HG02852 (cell line): ENCODE measurements at regions not wholly inside any gene's neighbourhood (a gene's known extent, or its start where the extent isn't known, plus 50 kb on each side); places are given as distances from the start of the nearest gene placed in this dataset.
"Not testable (repeated sequence)": the region's sequence is repeated elsewhere in the genome, so short reads cannot be mapped to it uniquely, and the experiment has no call there.

Experiments
- ATAC-seq: cut with Tn5 transposase; IDR thresholded peaks from one replicate; pipeline ENCODE4 v1.9.1; 2021; ENCODE audit warnings: mild to moderate bottlenecking, moderate library complexity; ENCODE audit not compliant: unreplicated experiment

GRCh38 chr16:46519063-46519462 lies 102.1 kb downstream of the SHCBP1 start:
- ATAC-seq: no peak

DNA sequence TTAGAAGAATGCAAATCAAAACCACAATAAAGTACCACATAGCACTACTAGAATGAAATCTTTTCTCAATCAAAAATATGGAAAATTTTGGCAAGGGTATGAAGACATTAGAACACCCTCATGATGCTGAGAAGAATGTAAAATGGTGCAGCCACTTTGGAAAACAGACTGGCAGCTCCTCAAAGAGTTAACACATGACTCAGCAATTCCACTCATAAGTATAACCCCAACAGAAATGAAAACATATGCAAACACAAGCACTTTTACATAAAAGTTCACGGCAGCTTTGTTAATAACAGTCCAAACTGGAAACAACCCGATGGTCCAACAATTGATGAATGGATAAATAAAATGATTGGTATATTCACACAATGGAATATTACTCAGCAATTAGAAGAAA lies 124.5 kb downstream of the SHCBP1 start:
- ATAC-seq: no peak

GRCh38 chr16:46482895-46483294 lies 138.3 kb downstream of the SHCBP1 start:
- ATAC-seq: no peak

DNA sequence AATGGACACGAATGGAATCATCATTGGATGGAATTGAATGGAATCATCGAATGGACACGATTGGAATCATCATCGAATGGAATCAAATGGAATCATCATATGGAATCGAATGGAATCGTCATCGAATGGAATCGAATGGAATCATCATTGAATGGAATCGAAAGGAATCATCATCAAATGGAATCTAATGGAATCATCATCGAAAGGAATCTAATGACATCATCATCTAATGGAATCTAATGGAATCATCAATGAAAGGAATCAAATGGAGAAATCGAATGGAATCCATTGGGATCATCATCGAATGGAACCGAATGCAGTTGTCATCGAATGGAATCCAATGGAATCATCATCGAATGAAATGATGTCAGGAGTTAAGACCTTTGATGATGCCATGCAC lies 154.9 kb downstream of the SHCBP1 start:
- ATAC-seq: no peak

DNA sequence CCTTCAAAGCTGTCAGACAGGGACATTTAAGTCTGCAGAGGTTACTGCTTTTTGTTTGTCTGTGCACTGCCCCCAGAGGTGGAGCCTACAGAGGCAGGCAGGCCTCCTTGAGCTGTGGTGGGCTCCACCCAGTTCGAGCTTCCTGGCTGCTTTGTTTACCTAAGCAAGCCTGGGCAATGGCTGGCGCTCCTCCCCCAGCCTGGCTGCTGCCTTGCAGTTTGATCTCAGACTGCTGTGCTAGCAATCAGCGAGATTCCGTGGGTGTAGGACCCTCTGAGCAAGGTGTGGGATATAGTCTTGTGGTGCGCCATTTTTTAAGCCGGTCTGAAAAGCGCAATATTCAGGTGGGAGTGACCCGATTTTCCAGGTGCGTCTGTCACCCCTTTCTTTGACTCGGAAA lies 166.4 kb downstream of the SHCBP1 start:
- ATAC-seq: not testable (repeated sequence)

GRCh38 chr16:46428108-46429061 lies 192.8 kb downstream of the SHCBP1 start:
- no peak for ATAC-seq

DNA sequence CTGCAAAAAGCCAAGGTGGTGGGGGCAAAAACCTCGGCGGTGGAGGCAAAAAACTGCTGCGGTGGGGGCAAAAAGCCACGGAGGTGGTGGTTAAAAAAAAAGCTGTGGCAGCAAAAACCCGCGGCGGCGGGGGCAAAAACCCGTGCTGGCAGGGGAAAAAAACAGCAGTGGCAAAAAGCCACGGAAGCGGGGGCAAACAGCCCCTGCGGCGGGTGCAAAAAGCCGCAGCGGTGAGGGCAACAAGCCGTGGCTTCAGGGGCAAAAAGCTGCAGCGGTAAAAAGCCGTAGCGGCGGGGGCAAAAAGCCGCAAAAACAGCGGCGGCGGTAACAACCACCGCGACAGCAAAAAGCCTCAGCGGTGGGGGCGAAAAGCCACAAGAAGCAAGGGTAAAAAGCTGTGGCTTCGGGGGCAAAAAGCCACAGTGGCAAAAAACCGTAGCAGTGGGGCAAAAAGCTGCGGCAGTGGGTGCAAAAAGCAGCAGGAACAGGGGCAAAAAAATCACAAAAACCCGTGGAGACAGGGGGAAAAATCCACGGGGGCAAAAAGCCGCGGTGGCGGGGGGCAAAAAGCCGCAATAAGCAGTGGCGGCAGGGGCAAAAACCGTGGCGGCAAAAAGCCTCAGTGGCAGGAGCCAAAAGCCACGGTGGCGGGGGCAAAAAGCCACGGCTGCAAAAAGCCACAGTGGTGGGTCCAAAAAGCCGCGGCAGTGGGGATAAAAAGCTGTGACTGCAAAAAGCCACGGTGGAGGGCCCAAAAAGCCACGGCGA lies 193.7 kb downstream of the SHCBP1 start:
- no peak for ATAC-seq

- ATAC-seq: no peak
Observed at GRCh38 chr16:46426336-46426735, 194.8 kb downstream of the SHCBP1 start.

GRCh38 chr16:46404028-46404427 lies 217.2 kb downstream of the SHCBP1 start:
- no peak for ATAC-seq

GRCh38 chr16:46398559-46398958 lies 222.6 kb downstream of the SHCBP1 start:
- not testable (repeated sequence) for ATAC-seq

DNA sequence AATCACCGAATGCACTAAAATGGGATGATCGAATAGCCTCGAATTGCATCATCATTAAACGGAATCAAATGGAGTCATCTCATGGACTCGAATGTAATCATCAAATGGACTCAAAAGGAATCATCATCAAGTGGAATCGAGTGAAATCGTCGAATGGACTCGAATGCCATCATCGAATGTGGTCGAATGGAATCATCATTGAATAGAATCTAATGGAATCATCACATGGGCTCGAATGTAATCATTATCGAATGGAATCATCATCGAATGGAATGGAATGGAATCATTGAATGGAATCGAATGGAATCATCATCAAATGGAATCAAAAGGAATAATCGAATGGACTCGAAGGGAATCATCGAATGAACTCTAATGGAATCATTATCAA lies 224.3 kb downstream of the SHCBP1 start:
- not testable (repeated sequence) for ATAC-seq

DNA sequence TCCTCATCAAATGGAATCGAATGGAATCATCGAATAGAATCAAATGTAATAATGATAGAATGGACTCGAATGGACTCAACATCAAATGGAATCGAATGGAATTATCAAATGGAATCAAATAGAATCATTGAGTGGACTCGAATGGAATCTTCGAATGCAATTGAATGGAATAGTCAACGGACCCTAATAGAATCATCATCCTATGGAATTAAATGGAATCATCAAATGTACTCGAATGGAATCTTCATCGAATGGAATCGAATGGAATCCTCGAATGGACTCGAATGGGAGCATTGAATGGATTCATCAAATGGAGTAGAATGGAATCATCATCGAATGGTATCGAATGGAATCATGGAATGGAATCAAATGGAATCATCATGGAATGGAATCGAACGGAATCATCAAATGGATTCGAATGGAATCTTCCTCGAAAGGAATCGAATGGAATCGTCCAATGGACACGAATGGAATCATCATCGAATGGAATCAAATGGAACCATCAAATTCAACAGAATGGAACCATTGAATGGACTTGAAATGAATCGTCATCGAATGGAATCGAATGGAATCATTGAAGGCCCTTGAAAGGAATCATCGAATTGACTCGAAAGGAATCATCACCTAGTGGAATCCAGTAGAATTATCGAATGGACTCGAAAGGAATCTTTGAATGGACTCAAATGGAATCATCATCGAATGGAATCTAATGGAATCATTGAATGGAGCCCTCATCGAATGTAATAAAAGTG lies 224.9 kb downstream of the SHCBP1 start:
- not testable (repeated sequence) for ATAC-seq

- ATAC-seq: not testable (repeated sequence)
Observed at GRCh38 chr16:46395391-46395921, 225.7 kb downstream of the SHCBP1 start.

GRCh38 chr16:46394963-46395362 lies 226.2 kb downstream of the SHCBP1 start:
- not testable (repeated sequence) for ATAC-seq

GRCh38 chr16:46394149-46394548 lies 227.0 kb downstream of the SHCBP1 start:
- not testable (repeated sequence) for ATAC-seq

- ATAC-seq: not testable (repeated sequence)
Observed at GRCh38 chr16:46392930-46393722, 228.1 kb downstream of the SHCBP1 start.

- ATAC-seq: not testable (repeated sequence)
Observed at GRCh38 chr16:46390660-46391462, 230.3 kb downstream of the SHCBP1 start.

GRCh38 chr16:46389561-46390041 lies 231.6 kb downstream of the SHCBP1 start:
- ATAC-seq: not testable (repeated sequence)

DNA sequence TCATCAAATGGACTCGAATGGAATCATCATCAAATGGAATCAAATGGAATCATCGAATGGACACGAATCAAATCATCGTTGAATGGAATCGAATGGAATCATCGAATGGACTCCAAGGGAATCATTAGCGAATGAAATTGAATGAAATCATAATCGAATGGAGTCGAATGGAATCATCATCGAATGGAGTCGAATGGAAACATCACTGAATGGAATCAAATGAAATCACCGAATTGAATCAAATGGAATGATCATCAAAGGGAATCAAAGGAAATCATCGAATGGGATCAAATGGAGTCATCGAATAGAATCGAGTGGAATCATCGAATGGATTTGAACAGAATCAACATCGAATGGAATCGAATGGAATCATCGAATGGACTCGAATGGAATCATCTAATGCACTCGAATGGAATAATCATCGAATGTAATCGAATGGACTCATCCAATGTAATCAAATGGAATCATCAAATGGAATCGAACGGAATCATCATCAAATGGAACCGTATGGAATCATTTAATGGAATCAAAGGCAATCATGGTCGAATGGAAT lies 232.2 kb downstream of the SHCBP1 start:
- ATAC-seq: not testable (repeated sequence)
